OCI-LY1 (cell line): ENCODE measurements at regions not wholly inside any gene's neighbourhood (a gene's known extent, or its start where the extent isn't known, plus 50 kb on each side); places are given as distances from the start of the nearest gene placed in this dataset.

Experiments
- EZH2 ChIP-seq: fragments of 200-600 bp; sonication (generic), shearing (Covaris generic); IDR thresholded peaks from 2 replicates; pipeline ENCODE4 v1.8.0; 2017; ENCODE audit warnings: borderline replicate concordance, mixed run types, mild to moderate bottlenecking, antibody characterized with exemption, low read length, moderate library complexity, mixed read lengths
- TF ChIP-seq, protein P1 (sequence below): fragments of 200-600 bp; sonication (generic), shearing (Covaris generic); IDR thresholded peaks from 2 replicates; pipeline ENCODE4 v1.5.1; 2017; ENCODE audit warnings: mild to moderate bottlenecking, antibody characterized with exemption, low read length, moderate library complexity, mixed read lengths

DNA sequence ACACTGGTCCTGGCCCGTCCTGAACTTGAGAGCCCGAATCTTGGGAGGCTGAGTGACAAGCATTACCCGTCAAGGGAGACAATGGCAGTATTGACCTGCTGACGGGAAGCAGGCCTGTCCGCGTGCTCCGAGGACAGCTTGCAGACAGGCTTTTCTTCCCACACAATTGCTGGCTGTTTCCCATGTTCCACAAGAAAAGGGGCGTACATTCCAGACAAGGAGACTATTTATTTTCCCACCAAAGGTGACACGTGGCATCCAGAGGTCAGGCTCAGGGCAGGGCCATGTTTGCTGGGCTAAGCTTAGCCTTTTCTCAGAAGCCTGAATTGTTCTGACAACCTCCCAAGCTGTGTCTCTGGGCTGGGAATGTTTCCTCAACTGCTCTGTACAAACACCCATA, 86.9 kb upstream of the SPON1 start:
- TF ChIP-seq, protein P1, sequence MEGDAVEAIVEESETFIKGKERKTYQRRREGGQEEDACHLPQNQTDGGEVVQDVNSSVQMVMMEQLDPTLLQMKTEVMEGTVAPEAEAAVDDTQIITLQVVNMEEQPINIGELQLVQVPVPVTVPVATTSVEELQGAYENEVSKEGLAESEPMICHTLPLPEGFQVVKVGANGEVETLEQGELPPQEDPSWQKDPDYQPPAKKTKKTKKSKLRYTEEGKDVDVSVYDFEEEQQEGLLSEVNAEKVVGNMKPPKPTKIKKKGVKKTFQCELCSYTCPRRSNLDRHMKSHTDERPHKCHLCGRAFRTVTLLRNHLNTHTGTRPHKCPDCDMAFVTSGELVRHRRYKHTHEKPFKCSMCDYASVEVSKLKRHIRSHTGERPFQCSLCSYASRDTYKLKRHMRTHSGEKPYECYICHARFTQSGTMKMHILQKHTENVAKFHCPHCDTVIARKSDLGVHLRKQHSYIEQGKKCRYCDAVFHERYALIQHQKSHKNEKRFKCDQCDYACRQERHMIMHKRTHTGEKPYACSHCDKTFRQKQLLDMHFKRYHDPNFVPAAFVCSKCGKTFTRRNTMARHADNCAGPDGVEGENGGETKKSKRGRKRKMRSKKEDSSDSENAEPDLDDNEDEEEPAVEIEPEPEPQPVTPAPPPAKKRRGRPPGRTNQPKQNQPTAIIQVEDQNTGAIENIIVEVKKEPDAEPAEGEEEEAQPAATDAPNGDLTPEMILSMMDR = no peak
- no peak for TF ChIP-seq EZH2
